Kidney capillary endothelial cell (primary cell): ENCODE measurements at regions not wholly inside any gene's neighbourhood (a gene's known extent, or its start where the extent isn't known, plus 50 kb on each side); places are given as distances from the start of the nearest gene placed in this dataset.

Source experiments
- DNase-seq: peaks from one replicate; pipeline ENCODE4 v3.0.0-alpha.2; 2018; ENCODE audit warnings: low spot score

GRCh38 chr2:173822889-173823542 is 142.2 kb downstream of the SP3 start:
- DNase-seq: no peak

GRCh38 chr2:173823543-173823939 is 141.6 kb downstream of the SP3 start:
- no peak for DNase-seq

- DNase-seq: no peak
Observed at GRCh38 chr2:173828189-173829142, 136.7 kb downstream of the SP3 start.

GRCh38 chr2:173829727-173830126 is 135.4 kb downstream of the SP3 start:
- no peak for DNase-seq

- DNase-seq: no peak
Observed at GRCh38 chr2:173830170-173830569, 135.0 kb downstream of the SP3 start.

- DNase-seq: no peak
Observed at GRCh38 chr2:173831312-173832229, 133.6 kb downstream of the SP3 start.

GRCh38 chr2:173834141-173834540 is 131.0 kb downstream of the SP3 start:
- no peak for DNase-seq

GRCh38 chr2:173835726-173836125 is 129.4 kb downstream of the SP3 start:
- DNase-seq: no peak

GRCh38 chr2:173841110-173841509 is 124.1 kb downstream of the SP3 start:
- no peak for DNase-seq

GRCh38 chr2:173843526-173843925 is 121.6 kb downstream of the SP3 start:
- no peak for DNase-seq

GRCh38 chr2:173851141-173851641 is 114.0 kb downstream of the SP3 start:
- DNase-seq: no peak

- no peak for DNase-seq
Observed at GRCh38 chr2:173854141-173854540, 111.0 kb downstream of the SP3 start.

- peak; percentile 10 for DNase-seq
Observed at GRCh38 chr2:173854840-173855239, 110.3 kb downstream of the SP3 start.

GRCh38 chr2:173855661-173856060 is 109.5 kb downstream of the SP3 start:
- DNase-seq: no peak
